GM23248 (cell line): ENCODE measurements at regions not wholly inside any gene's neighbourhood (a gene's known extent, or its start where the extent isn't known, plus 50 kb on each side); places are given as distances from the start of the nearest gene placed in this dataset.

ENCODE experiments used
- EZH2 ChIP-seq: fragments of 200-600 bp; sonication (generic); IDR thresholded peaks from 2 replicates; pipeline ENCODE4 v1.6.1; 2018; ENCODE audit warnings: antibody characterized with exemption, mild to moderate bottlenecking; ENCODE audit not compliant: insufficient read depth, poor library complexity, severe bottlenecking
- EZH2phosphoT487 ChIP-seq: fragments of 200-600 bp; sonication (generic); IDR thresholded peaks from 2 replicates; pipeline ENCODE4 v1.6.1; 2018; ENCODE audit warnings: antibody characterized with exemption, moderate library complexity, mild to moderate bottlenecking, low read depth; ENCODE audit not compliant: insufficient read depth

- TF ChIP-seq EZH2: no peak
- no peak for TF ChIP-seq EZH2phosphoT487
Measured at GRCh38 chr15:36359286-36359685, 220.1 kb upstream of the CDIN1 start.
